CD4-positive, alpha-beta T cell treated with Interleukin-12 subunit alpha and Interleukin-12 subunit beta, for 1 hour (primary cell): ENCODE measurements at regions not wholly inside any gene's neighbourhood (a gene's known extent, or its start where the extent isn't known, plus 50 kb on each side); places are given as distances from the start of the nearest gene placed in this dataset.
"Not testable (repeated sequence)": the region's sequence is repeated elsewhere in the genome, so short reads cannot be mapped to it uniquely, and the experiment has no call there.

Experiments used
- DNase-seq: peaks from one replicate; pipeline ENCODE4 v3.0.0-alpha.2; 2020

- DNase-seq: no peak
Observed at GRCh38 chr12:86727160-86727559, 471.0 kb upstream of the MGAT4C start.

- no peak for DNase-seq
Observed at GRCh38 chr12:86724716-86725115, 468.5 kb upstream of the MGAT4C start.

- no peak for DNase-seq
Observed at GRCh38 chr12:86723326-86723725, 467.1 kb upstream of the MGAT4C start.

DNA sequence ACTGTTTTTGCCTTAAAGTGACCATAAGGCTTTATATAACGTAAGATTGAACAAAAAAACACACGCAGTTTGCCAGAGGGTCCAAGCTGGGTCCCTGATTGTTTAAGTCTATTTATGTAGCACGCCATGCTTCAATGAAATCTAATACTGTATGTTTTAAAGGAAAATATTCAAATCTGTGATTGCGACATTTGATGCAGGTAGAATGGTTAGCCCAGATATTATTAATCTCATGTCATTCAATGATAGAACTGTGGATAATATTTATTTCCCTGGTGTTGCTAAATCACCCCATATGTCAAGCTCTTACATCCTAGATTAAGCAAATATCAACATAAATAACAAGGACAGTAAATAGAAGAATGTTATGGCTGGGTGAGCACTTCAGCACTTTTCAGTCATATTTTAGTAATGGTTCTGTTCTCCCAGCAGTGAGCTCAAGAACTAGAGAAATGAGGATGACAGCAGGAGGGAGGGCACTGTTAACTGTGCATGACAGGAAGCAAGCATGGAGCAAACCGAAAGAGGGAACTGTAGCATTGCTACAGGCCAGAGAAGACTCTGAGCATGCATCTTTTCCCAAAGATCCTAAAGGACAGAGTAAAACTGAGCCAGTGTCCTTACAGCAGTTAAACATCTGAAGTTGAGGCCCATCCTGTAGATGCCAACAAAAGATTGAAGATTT, 465.7 kb upstream of the MGAT4C start:
- no peak for DNase-seq

DNA sequence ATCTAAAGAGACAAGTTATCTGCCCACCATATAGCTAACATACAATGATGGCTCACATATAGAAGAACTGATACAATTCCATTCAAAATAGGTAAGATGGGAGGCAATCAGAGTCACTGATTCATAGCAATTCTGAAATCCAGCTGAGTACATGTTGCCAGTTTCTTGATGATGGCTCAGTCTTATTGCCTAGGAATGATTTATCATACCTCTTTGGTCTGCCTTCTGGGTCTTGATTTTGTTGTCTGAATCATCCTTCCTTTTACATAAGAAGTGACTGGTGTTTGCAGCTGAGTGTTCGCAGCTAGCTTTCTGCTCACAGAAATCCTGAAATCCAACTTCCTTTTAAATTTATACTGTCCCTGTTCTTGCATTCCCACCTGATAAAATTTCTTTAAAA, 463.2 kb upstream of the MGAT4C start:
- no peak for DNase-seq

GRCh38 chr12:86713121-86713520, 456.9 kb upstream of the MGAT4C start:
- DNase-seq: no peak

DNA sequence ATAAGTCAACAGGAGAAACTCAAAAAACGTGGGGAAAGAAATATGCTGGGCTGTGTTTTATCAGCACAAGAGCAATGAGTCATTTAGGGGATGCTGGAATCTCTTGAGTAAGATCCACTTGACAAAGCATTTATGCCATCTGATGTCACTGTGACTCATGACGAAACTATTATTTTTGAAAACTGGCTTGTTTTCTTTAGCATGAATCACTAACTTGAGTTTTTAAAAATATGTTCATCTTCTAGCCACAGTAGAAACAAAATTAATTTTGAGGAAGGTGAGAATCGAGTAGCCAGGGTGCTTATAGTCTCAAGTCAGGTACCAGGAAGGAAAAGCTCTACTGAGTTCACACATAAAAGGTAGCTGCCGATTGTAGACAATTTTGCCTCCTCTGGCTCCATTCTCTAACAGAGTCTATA, 456.2 kb upstream of the MGAT4C start:
- DNase-seq: no peak

DNA sequence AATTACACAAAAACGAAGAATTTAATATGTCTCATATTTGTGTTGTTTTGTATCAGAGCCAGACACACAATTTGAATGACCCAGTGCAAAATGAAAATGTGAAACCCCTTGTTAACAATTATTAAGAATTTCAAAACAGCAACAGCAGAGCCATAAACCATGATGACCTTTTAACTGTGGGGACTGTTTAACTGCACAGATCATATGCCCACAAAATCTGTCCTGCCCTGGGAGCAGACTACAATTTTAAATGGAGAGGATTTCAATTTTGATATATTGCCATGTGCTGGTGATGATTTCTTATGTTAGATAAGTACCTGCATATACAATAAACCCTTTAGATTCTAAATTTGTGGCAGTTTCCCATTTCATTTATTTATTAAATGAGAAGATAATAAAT, 455.5 kb upstream of the MGAT4C start:
- DNase-seq: no peak

DNA sequence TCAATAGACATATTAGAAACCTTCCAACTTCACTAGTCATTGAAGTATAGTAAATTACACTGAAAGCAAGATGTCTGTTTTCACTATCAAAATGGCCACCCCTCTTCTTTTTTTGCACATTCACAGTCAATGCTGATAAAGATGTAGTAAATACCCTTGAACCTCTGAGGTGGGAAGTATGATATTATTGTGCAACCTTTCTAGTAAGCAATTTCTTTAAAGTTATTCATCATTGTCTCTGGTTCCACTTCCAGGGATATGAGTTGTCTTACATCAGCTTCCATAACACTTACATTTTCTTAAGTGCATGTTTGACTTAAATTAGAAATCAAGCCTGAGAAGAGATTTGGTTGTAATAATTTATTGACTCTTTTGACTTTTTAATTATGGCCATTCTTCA, 453.9 kb upstream of the MGAT4C start:
- no peak for DNase-seq

- not testable (repeated sequence) for DNase-seq
Observed at GRCh38 chr12:86709017-86709416, 452.8 kb upstream of the MGAT4C start.

DNA sequence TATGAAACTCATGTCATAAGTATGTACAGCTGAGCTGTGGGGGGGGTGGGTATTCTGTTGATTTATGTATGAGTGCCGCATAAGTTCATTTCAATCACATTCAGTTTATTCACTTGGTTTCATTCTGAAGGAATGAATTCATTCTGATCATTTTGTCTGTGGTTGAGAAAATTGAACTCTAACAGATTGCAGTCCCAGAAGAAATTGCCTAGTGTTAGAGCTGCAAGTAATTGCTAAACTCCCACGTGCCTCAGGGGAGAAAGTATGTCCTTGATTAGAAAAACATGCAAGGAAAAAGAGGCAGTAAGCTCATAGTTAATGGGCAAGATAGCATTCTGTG, 442.4 kb upstream of the MGAT4C start:
- no peak for DNase-seq

- no peak for DNase-seq
Observed at GRCh38 chr12:86697916-86698640, 441.9 kb upstream of the MGAT4C start.

DNA sequence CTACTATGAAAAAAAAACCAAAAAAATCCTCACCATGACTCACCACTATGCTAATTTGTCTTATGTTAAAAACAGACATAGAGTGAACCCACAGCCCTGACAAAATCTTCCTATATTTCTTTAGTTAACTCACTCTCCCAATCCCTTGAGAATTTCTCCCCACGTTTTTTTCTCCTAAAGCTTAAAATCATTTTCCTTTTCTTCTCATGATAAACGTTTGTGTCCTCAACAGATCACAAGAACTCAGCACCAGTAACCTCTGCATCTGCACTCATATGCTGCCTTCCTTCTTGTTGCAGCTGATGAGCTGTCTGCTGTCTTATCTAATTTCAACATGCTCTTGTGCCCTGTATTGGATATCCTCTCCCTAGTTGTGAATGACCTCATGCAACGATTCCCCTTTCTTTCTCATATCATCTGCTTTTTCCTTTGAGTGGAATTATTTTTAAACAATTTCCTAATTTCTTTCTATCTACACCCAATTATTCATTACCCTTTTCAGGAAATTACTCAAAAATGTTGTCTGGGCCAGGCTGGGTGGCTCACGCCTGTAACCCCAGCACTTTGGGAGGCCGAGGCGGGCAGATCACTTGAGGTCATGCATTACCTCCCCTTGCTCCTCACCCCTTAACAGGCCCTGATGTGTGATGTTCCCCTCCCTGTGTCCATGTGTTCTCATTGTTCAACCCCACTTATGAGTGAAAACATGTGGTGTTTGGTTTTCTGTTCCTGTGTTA, 427.5 kb upstream of the MGAT4C start:
- DNase-seq: no peak

- no peak for DNase-seq
Observed at GRCh38 chr12:86681060-86681459, 424.9 kb upstream of the MGAT4C start.

GRCh38 chr12:86675197-86675596, 419.0 kb upstream of the MGAT4C start:
- DNase-seq: no peak

DNA sequence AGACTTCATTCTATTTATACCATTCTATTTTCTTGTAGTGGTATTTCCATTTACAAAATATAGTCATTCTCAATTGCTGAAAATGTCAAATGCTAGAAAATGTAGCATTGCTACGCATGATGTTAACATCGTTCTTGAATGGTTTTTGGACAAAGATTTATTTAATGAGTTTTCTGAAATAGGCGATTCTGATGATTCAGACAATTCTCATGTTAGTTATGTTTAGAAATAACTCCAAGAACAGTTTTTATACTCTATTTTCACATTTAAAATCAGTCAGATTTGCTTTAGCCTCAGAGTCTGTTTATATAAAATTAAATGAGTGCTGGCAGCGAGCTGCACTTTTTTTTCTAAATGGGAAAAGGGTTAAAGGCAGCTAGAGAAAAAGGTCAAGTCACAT, 414.8 kb upstream of the MGAT4C start:
- no peak for DNase-seq

- no peak for DNase-seq
Observed at GRCh38 chr12:86669010-86669409, 412.8 kb upstream of the MGAT4C start.

- no peak for DNase-seq
Observed at GRCh38 chr12:86666316-86666715, 410.1 kb upstream of the MGAT4C start.

DNA sequence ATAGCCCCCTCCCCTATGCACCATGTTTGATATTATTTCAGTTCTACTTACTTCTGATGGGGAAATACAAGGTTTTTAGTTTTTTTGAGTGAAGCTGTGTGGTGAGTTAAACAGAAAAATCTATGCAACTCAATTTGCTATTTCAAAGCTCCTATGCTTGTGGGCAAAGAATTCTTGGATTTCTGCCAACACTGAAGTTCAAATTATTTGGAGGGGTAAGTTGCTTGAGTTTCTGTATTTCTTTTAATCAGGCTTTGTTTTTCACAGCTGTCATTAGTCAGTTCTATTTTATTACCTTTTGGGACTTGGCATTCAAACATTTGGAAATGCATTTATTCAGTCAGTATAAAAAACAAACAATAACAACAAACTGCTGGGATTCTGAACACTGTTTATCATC, 407.5 kb upstream of the MGAT4C start:
- no peak for DNase-seq

- DNase-seq: no peak
Observed at GRCh38 chr12:86663173-86663572, 407.0 kb upstream of the MGAT4C start.

DNA sequence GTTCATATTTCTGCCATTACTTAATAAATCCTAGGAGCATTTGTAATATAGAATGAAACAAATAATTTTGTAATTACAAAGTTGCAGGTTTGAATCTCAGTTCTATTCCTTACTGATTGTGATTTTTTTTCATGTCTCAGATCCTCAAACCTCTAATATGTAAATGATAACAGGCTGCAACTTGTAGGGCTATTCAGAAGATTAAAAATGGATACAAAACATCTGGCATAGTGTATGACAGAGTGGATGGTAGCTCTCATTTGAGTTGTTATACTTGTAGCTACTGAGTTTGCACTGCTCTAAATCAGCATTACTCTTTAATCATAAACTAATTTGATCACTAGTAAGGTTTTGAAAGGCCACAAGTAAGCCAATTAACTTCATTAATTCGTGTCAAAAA, 406.3 kb upstream of the MGAT4C start:
- DNase-seq: no peak

GRCh38 chr12:86660488-86661147, 404.4 kb upstream of the MGAT4C start:
- DNase-seq: no peak

- DNase-seq: no peak
Observed at GRCh38 chr12:86659985-86660384, 403.8 kb upstream of the MGAT4C start.

DNA sequence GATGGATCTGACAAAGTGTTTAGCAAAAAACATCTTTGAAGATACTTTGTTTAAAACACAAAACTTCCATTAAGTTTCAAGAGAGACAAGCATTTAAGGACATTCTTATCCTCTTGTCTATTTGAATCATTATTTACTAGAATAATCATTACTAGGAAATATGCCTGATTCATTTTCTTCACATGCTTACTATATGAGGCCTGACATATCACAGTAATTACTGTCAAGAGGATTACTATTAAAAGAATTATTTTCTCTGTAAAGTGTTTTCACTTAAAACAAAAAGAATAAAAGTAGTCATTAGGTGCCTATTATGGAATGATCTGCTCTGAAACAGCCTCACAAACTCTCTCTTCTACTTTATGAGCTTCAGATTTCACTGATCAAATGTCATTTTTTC, 402.1 kb upstream of the MGAT4C start:
- no peak for DNase-seq
